Neural cell (in vitro differentiated cells): ENCODE measurements at regions not wholly inside any gene's neighbourhood (a gene's known extent, or its start where the extent isn't known, plus 50 kb on each side); places are given as distances from the start of the nearest gene placed in this dataset.

Source experiments
- H2AFZ ChIP-seq: fragments of 200-600, 300-800 bp; sonication (generic), shearing (Covaris generic); 2 replicates; pipeline ENCODE4 v1.6.0; 2014; ENCODE audit warnings: low read depth, mild to moderate bottlenecking, antibody characterized with exemption, low read length, moderate library complexity
- H3F3A ChIP-seq: fragments of 200-600 bp; shearing (Covaris generic); 2 replicates; pipeline ENCODE4 v1.6.1; 2016; ENCODE audit warnings: mild to moderate bottlenecking, moderate library complexity, mixed read lengths, antibody characterized with exemption, low read length; ENCODE audit not compliant: insufficient read depth, poor library complexity, severe bottlenecking
- H3K27ac ChIP-seq: fragments of 200-600, 300-800 bp; sonication (generic), shearing (Covaris generic); 2 replicates; pipeline ENCODE4 v1.5.1; 2014; ENCODE audit warnings: mild to moderate bottlenecking, low read length, moderate library complexity
- H3K27me3 ChIP-seq: fragments of 300-800, 200-600 bp; sonication (generic), shearing (Covaris generic); 2 replicates; pipeline ENCODE4 v1.6.0; 2014; ENCODE audit warnings: mild to moderate bottlenecking, low read depth, low read length, moderate library complexity; ENCODE audit not compliant: insufficient read depth
- H3K36me3 ChIP-seq: fragments of 300-800, 200-600 bp; sonication (generic), shearing (Covaris generic); 2 replicates; pipeline ENCODE4 v1.5.1; 2014; ENCODE audit warnings: mild to moderate bottlenecking, antibody characterized with exemption, low read length, moderate library complexity; ENCODE audit not compliant: insufficient read depth
- H3K4me2 ChIP-seq: fragments of 300-800, 200-600 bp; sonication (generic), shearing (Covaris generic); 2 replicates; pipeline ENCODE4 v1.6.0; 2014; ENCODE audit warnings: mild to moderate bottlenecking, low read length
- H3K4me3 ChIP-seq: fragments of 300-800, 200-600 bp; sonication (generic), shearing (Covaris generic); 2 replicates; pipeline ENCODE4 v1.5.1; 2014; ENCODE audit warnings: mild to moderate bottlenecking, low read length, moderate library complexity
- H3K79me2 ChIP-seq: fragments of 200-600 bp; shearing (Covaris generic); replicated peaks from 2 replicates; pipeline ENCODE4 v1.6.0; 2014; ENCODE audit warnings: mild to moderate bottlenecking, low read length, moderate library complexity; ENCODE audit not compliant: insufficient read depth
- H3K9ac ChIP-seq: fragments of 300-800, 200-600 bp; sonication (generic), shearing (Covaris generic); 2 replicates; pipeline ENCODE4 v1.6.1; 2016; ENCODE audit warnings: mild to moderate bottlenecking, low read length, mixed read lengths
- H3K9me2 ChIP-seq: fragments of 200-600 bp; shearing (Covaris generic); 2 replicates; pipeline ENCODE4 v1.6.1; 2016; ENCODE audit warnings: mild to moderate bottlenecking, low read length, mixed read lengths; ENCODE audit not compliant: insufficient read depth
- H3K9me3 ChIP-seq: fragments of 200-600, 300-800 bp; sonication (generic), shearing (Covaris generic); 2 replicates; pipeline ENCODE4 v1.6.1; 2016; ENCODE audit warnings: mild to moderate bottlenecking, mixed run types, low read length, moderate library complexity, mixed read lengths
- H4K20me1 ChIP-seq: fragments of 200-600 bp; shearing (Covaris generic); 2 replicates; pipeline ENCODE4 v1.6.1; 2016; ENCODE audit warnings: mild to moderate bottlenecking, mixed run types; ENCODE audit not compliant: insufficient read depth
- EP300 ChIP-seq: fragments of 450-650 bp; conservative IDR thresholded peaks from 2 replicates; pipeline ENCODE4 v1.6.1; 2014; ENCODE audit warnings: antibody characterized with exemption, mild to moderate bottlenecking, moderate library complexity; ENCODE audit not compliant: poor library complexity, severe bottlenecking
- EZH2 ChIP-seq: fragments of 200-600, 300-800 bp; shearing (Covaris generic), sonication (generic); IDR thresholded peaks from 2 replicates; pipeline ENCODE4 v1.6.1; 2014; ENCODE audit warnings: antibody characterized with exemption, low read length, borderline replicate concordance, mild to moderate bottlenecking; ENCODE audit not compliant: insufficient read depth, poor library complexity, severe bottlenecking
- MXI1 ChIP-seq: fragments of 450-650 bp; conservative IDR thresholded peaks from 2 replicates; pipeline ENCODE4 v1.6.1; 2014; ENCODE audit warnings: antibody characterized with exemption, mild to moderate bottlenecking; ENCODE audit not compliant: poor library complexity, severe bottlenecking
- POLR2AphosphoS5 ChIP-seq: IDR thresholded peaks from 2 replicates; pipeline ENCODE4 v1.6.1; 2012
- RAD21 ChIP-seq: fragments of 450-650 bp; conservative IDR thresholded peaks from 2 replicates; pipeline ENCODE4 v1.6.1; 2014; ENCODE audit warnings: antibody characterized with exemption, mild to moderate bottlenecking, moderate library complexity
- SMC3 ChIP-seq: fragments of 450-650 bp; conservative IDR thresholded peaks from 2 replicates; pipeline ENCODE4 v1.6.1; 2014; ENCODE audit warnings: antibody characterized with exemption, mild to moderate bottlenecking, moderate library complexity; ENCODE audit not compliant: poor library complexity
- TAF1 ChIP-seq: IDR thresholded peaks from 2 replicates; pipeline ENCODE4 v1.6.1; 2012; ENCODE audit warnings: low read depth
- TF ChIP-seq, protein P1 (sequence below): fragments of 450-650 bp; IDR thresholded peaks from 2 replicates; pipeline ENCODE4 v1.5.1; 2014; ENCODE audit warnings: antibody characterized with exemption, mild to moderate bottlenecking, moderate library complexity; ENCODE audit not compliant: poor library complexity, severe bottlenecking
- TF ChIP-seq, protein P2 (sequence below): IDR thresholded peaks from 2 replicates; pipeline ENCODE4 v1.6.1; 2012; ENCODE audit warnings: borderline replicate concordance

DNA sequence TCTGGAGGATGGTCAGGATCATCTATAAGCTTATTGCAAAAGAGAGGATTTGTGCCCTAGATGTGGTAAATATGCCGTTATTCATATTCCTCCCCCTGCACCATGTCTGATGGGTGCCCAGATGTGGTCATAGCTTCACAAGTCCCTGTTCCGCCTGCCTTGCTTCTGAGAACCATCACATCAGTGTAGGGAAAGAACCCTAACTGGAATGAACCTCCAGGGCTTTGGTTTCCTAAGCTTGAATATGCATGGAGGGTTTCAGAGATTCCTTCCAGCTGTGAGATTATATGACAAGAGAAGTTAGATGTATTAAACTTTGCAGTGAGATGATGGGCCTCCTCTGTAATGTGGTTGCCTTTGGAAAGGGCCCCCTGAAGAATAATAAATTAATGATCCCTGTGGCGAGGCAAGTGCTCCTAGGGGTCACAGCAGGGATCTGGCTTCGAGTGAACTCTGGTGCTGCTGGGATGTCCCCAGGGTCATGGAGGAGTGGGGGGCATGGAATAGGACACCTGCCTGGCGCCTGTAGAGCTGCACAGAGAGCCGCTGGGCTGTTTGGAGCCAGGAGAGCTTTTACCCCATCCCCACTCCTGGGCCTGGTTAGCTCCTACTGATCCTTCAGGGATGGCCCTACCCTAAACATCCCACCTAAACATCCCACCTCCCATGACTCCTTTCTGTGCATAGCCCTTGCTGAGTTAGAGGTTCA lies 56.0 kb upstream of the IRS2 start:
- no peak overlapping the region for H3K4me3 ChIP-seq

DNA sequence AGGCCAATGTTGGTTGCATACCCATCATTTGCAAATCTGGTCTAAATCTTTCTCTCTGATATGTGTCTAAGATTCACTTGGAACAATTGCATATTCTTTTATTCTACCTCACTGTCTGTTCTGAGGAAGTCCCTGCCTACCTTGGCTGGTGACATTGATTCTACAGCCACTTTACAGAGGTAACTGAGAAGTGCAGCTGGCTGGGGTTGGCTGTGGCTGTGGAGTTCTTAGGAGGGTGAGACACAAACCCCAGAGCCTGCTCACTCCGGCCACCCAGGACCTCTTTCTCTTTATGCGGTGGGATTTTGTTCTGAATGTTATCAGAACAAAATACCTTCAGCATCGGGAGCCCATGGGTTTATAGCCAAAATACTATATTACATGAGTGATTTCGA lies 54.5 kb upstream of the IRS2 start:
- no peaks in the 10 kb centered on the region for H4K20me1 ChIP-seq
- H3F3A ChIP-seq: no peaks in the 10 kb centered on the region
- H3K79me2 ChIP-seq: no peaks in the 10 kb centered on the region
- no peak overlapping the region for H3K27ac ChIP-seq
- H3K4me3 ChIP-seq: no peak overlapping the region
- H3K9ac ChIP-seq: no peak overlapping the region
- H3K9me3 ChIP-seq: no peaks in the 10 kb centered on the region
- no peak overlapping the region for H2AFZ ChIP-seq
- no peaks in the 10 kb centered on the region for H3K27me3 ChIP-seq
- H3K9me2 ChIP-seq: no peaks in the 10 kb centered on the region
- H3K4me2 ChIP-seq: no peak overlapping the region
- no peaks in the 10 kb centered on the region for H3K36me3 ChIP-seq
- no peak for TF ChIP-seq MXI1
- no peak for TF ChIP-seq TAF1
- TF ChIP-seq EP300: no peak
- TF ChIP-seq, protein P1, sequence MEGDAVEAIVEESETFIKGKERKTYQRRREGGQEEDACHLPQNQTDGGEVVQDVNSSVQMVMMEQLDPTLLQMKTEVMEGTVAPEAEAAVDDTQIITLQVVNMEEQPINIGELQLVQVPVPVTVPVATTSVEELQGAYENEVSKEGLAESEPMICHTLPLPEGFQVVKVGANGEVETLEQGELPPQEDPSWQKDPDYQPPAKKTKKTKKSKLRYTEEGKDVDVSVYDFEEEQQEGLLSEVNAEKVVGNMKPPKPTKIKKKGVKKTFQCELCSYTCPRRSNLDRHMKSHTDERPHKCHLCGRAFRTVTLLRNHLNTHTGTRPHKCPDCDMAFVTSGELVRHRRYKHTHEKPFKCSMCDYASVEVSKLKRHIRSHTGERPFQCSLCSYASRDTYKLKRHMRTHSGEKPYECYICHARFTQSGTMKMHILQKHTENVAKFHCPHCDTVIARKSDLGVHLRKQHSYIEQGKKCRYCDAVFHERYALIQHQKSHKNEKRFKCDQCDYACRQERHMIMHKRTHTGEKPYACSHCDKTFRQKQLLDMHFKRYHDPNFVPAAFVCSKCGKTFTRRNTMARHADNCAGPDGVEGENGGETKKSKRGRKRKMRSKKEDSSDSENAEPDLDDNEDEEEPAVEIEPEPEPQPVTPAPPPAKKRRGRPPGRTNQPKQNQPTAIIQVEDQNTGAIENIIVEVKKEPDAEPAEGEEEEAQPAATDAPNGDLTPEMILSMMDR: no peak
- TF ChIP-seq POLR2AphosphoS5: no peak
- TF ChIP-seq EZH2: no peak
- no peak for TF ChIP-seq SMC3
- no peak for TF ChIP-seq RAD21
- TF ChIP-seq, protein P2, sequence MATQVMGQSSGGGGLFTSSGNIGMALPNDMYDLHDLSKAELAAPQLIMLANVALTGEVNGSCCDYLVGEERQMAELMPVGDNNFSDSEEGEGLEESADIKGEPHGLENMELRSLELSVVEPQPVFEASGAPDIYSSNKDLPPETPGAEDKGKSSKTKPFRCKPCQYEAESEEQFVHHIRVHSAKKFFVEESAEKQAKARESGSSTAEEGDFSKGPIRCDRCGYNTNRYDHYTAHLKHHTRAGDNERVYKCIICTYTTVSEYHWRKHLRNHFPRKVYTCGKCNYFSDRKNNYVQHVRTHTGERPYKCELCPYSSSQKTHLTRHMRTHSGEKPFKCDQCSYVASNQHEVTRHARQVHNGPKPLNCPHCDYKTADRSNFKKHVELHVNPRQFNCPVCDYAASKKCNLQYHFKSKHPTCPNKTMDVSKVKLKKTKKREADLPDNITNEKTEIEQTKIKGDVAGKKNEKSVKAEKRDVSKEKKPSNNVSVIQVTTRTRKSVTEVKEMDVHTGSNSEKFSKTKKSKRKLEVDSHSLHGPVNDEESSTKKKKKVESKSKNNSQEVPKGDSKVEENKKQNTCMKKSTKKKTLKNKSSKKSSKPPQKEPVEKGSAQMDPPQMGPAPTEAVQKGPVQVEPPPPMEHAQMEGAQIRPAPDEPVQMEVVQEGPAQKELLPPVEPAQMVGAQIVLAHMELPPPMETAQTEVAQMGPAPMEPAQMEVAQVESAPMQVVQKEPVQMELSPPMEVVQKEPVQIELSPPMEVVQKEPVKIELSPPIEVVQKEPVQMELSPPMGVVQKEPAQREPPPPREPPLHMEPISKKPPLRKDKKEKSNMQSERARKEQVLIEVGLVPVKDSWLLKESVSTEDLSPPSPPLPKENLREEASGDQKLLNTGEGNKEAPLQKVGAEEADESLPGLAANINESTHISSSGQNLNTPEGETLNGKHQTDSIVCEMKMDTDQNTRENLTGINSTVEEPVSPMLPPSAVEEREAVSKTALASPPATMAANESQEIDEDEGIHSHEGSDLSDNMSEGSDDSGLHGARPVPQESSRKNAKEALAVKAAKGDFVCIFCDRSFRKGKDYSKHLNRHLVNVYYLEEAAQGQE: no peak

More for the DNA sequence above, 56.0 kb upstream of the IRS2 start:
- Histone ChIP-seq H3K4me2 (no peak overlapping the region), H3F3A (no peaks in the 10 kb centered on the region), H4K20me1 (no peaks in the 10 kb centered on the region), H3K9ac (no peak overlapping the region), H3K27me3 (no peaks in the 10 kb centered on the region), H2AFZ (no peak overlapping the region), H3K27ac (no peak overlapping the region), H3K36me3 (no peaks in the 10 kb centered on the region), H3K9me2 (no peaks in the 10 kb centered on the region), H3K9me3 (no peaks in the 10 kb centered on the region), H3K79me2 (no peaks in the 10 kb centered on the region)
- no peak for TF ChIP-seq EP300
- TF ChIP-seq POLR2AphosphoS5: no peak
- no peak for TF ChIP-seq SMC3
- TF ChIP-seq, protein P1: no peak
- TF ChIP-seq RAD21: no peak
- TF ChIP-seq, protein P2: no peak
